Stimulated activated CD4-positive, alpha-beta T cell treated with anti-CD3 and anti-CD28 coated beads, TNF-alpha, amount 100 ng/mL, for 24 hours (primary cell): ENCODE measurements at regions not wholly inside any gene's neighbourhood (a gene's known extent, or its start where the extent isn't known, plus 50 kb on each side); places are given as distances from the start of the nearest gene placed in this dataset.
A peak's percentile ranks its signal among the peaks of the same experiment; 100 is the strongest.

Experiments used
- DNase-seq, 3 experiments: peaks; one replicate each; pipeline ENCODE4 v3.0.0-alpha.2; 2020; ENCODE audit warnings: low read depth in 3 of 3

- no peak for DNase-seq
These were observed 161.9 kb downstream of the FOXL1 start for GRCh38 chr16:86740298-86740697.

GRCh38 chr16:86740906-86741799, 162.8 kb downstream of the FOXL1 start:
- no peak for DNase-seq

GRCh38 chr16:86747761-86748160, 169.4 kb downstream of the FOXL1 start:
- no peak for DNase-seq

GRCh38 chr16:86748652-86749051, 170.3 kb downstream of the FOXL1 start:
- no peak for DNase-seq

- no peak for DNase-seq
These were observed 173.0 kb downstream of the FOXL1 start for GRCh38 chr16:86751076-86752030.

GRCh38 chr16:86752582-86753175, 174.3 kb downstream of the FOXL1 start:
- no peak for DNase-seq

- no peak for DNase-seq
These were observed 175.1 kb downstream of the FOXL1 start for GRCh38 chr16:86753399-86753798.

- DNase-seq: no peak
These were observed 177.2 kb downstream of the FOXL1 start for GRCh38 chr16:86755571-86756006.

GRCh38 chr16:86756882-86757703, 178.7 kb downstream of the FOXL1 start:
- DNase-seq: no peak

GRCh38 chr16:86757704-86758040, 179.3 kb downstream of the FOXL1 start:
- no peak for DNase-seq

- no peak for DNase-seq
These were observed 180.6 kb downstream of the FOXL1 start for GRCh38 chr16:86758932-86759331.

- peak; percentile 9 to 51 (median 9) for DNase-seq
These were observed 183.0 kb downstream of the FOXL1 start for GRCh38 chr16:86761111-86762031.

GRCh38 chr16:86762095-86762494, 183.7 kb downstream of the FOXL1 start:
- DNase-seq: no peak

GRCh38 chr16:86763819-86764218, 185.5 kb downstream of the FOXL1 start:
- no peak for DNase-seq

GRCh38 chr16:86764551-86764950, 186.2 kb downstream of the FOXL1 start:
- DNase-seq: no peak

- DNase-seq: no peak
These were observed 187.2 kb downstream of the FOXL1 start for GRCh38 chr16:86765389-86766026.

- no peak for DNase-seq
These were observed 188.4 kb downstream of the FOXL1 start for GRCh38 chr16:86766700-86767099.

GRCh38 chr16:86768228-86768791, 190.0 kb downstream of the FOXL1 start:
- no peak for DNase-seq

- no peak for DNase-seq
These were observed 190.7 kb downstream of the FOXL1 start for GRCh38 chr16:86768999-86769398.
